Esophagus muscularis mucosa (tissue), 4 donors: ENCODE measurements at regions not wholly inside any gene's neighbourhood (a gene's known extent, or its start where the extent isn't known, plus 50 kb on each side); places are given as distances from the start of the nearest gene placed in this dataset.

Source experiments
- EP300 ChIP-seq: sonication (generic); formaldehyde crosslinking; IDR thresholded peaks from one replicate; pipeline ENCODE4 v1.6.1; 2017; ENCODE audit warnings: antibody characterized with exemption
- POLR2A ChIP-seq: fragments of 450-650 bp; IDR thresholded peaks from one replicate; pipeline ENCODE4 v1.6.1; 2017; ENCODE audit warnings: antibody characterized with exemption, moderate library complexity, mild to moderate bottlenecking, low read depth
- POLR2AphosphoS5 ChIP-seq, 2 donors: sonication (generic); formaldehyde crosslinking; IDR thresholded peaks; one replicate each; pipeline ENCODE4 v1.6.1; 2017; ENCODE audit warnings: antibody characterized with exemption in 2 of 2
- TF ChIP-seq, protein P1 (sequence below), 3 experiments: fragments of 200-600 bp in 2 of 3; fragments of 450-650 bp in 1 of 3; sonication (generic) in 2 of 3; IDR thresholded peaks; one replicate each; pipeline ENCODE4 v1.5.1; 2017 to 2019; ENCODE audit warnings: antibody characterized with exemption in 3 of 3, mild to moderate bottlenecking in 2 of 3, moderate library complexity in 1 of 3

DNA sequence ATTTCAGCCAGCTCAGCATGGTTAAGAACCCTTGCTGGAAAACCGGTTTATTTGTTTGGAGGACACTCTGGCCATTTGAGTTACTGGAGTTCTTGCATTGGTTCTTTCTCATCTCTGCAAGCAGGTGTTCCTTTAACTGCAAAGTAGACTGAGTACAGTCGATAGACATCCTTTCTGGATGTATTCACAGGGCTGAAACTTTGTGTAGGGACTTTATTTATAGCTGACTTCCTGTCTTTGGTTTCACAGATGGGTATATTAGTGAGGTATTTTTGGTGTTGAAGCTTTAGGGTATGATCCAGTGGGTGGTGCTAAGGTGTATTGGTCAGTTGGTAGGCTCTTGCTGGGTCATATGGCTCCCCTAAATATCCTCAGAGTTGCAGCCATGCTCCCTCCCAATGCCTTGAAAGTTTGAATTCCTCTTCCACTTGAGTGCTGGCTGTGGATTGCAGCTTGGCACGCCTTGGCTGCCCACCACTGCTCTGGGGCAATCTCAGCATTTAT, 666.0 kb upstream of the COX7C start:
- TF ChIP-seq, protein P1, sequence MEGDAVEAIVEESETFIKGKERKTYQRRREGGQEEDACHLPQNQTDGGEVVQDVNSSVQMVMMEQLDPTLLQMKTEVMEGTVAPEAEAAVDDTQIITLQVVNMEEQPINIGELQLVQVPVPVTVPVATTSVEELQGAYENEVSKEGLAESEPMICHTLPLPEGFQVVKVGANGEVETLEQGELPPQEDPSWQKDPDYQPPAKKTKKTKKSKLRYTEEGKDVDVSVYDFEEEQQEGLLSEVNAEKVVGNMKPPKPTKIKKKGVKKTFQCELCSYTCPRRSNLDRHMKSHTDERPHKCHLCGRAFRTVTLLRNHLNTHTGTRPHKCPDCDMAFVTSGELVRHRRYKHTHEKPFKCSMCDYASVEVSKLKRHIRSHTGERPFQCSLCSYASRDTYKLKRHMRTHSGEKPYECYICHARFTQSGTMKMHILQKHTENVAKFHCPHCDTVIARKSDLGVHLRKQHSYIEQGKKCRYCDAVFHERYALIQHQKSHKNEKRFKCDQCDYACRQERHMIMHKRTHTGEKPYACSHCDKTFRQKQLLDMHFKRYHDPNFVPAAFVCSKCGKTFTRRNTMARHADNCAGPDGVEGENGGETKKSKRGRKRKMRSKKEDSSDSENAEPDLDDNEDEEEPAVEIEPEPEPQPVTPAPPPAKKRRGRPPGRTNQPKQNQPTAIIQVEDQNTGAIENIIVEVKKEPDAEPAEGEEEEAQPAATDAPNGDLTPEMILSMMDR (IDR thresholded peaks at IDR 0.05) = no peak
- TF ChIP-seq POLR2AphosphoS5 (IDR thresholded peaks at IDR 0.05) = no peak
- no peak for TF ChIP-seq POLR2A
- no peak for TF ChIP-seq EP300
